MM.1S (cell line): ENCODE measurements at regions not wholly inside any gene's neighbourhood (a gene's known extent, or its start where the extent isn't known, plus 50 kb on each side); places are given as distances from the start of the nearest gene placed in this dataset.

ENCODE experiments used
- DNase-seq: peaks from one replicate; pipeline ENCODE4 v3.0.0-alpha.2; 2015
- H2AFZ ChIP-seq: fragments of 300-600 bp; sonication (generic); 2 replicates; pipeline ENCODE4 v1.6.0; 2016; ENCODE audit warnings: antibody characterized with exemption, low read length
- H3F3A ChIP-seq: fragments of 300-600 bp; sonication (generic); 2 replicates; pipeline ENCODE4 v1.6.1; 2016; ENCODE audit warnings: mild to moderate bottlenecking, antibody characterized with exemption, low read length, moderate library complexity, mixed read lengths; ENCODE audit not compliant: insufficient read depth
- H3K27ac ChIP-seq: fragments of 300-600 bp; sonication (generic); 2 replicates; pipeline ENCODE4 v1.5.1; 2016; ENCODE audit warnings: mild to moderate bottlenecking, low read length
- H3K27me3 ChIP-seq: fragments of 300-600 bp; sonication (generic); replicated peaks from 2 replicates; pipeline ENCODE4 v1.6.0; 2016; ENCODE audit warnings: low read length; ENCODE audit not compliant: insufficient read depth
- H3K36me3 ChIP-seq: fragments of 300-600 bp; sonication (generic); replicated peaks from 2 replicates; pipeline ENCODE4 v1.6.1; 2016; ENCODE audit warnings: mild to moderate bottlenecking, low read length, mixed read lengths; ENCODE audit not compliant: insufficient read depth
- H3K4me1 ChIP-seq: fragments of 300-600 bp; sonication (generic); 2 replicates; pipeline ENCODE4 v1.6.1; 2016; ENCODE audit warnings: low read length, mixed read lengths
- H3K4me2 ChIP-seq: fragments of 300-600 bp; sonication (generic); 2 replicates; pipeline ENCODE4 v1.6.0; 2016; ENCODE audit warnings: low read depth, low read length
- H3K4me3 ChIP-seq: fragments of 300-600 bp; sonication (generic); 2 replicates; pipeline ENCODE4 v1.5.1; 2016; ENCODE audit warnings: low read length, mixed read lengths
- H3K79me2 ChIP-seq: fragments of 300-600 bp; sonication (generic); 2 replicates; pipeline ENCODE4 v1.6.1; 2016; ENCODE audit warnings: mixed run types, low read length, mixed read lengths
- H3K9ac ChIP-seq: fragments of 300-600 bp; sonication (generic); 2 replicates; pipeline ENCODE4 v1.6.1; 2016; ENCODE audit warnings: low read length, mixed read lengths
- H3K9me2 ChIP-seq: fragments of 300-600 bp; sonication (generic); replicated peaks from 2 replicates; pipeline ENCODE4 v1.6.1; 2016; ENCODE audit warnings: mild to moderate bottlenecking, low read length, mixed read lengths; ENCODE audit not compliant: insufficient read depth
- H3K9me3 ChIP-seq: fragments of 300-600 bp; sonication (generic); replicated peaks from 2 replicates; pipeline ENCODE4 v1.6.1; 2016; ENCODE audit warnings: mild to moderate bottlenecking, low read length, mixed read lengths; ENCODE audit not compliant: insufficient read depth
- H4K20me1 ChIP-seq: fragments of 300-600 bp; sonication (generic); 2 replicates; pipeline ENCODE4 v1.6.1; 2016; ENCODE audit warnings: mild to moderate bottlenecking, low read length, moderate library complexity, mixed read lengths; ENCODE audit not compliant: insufficient read depth
- CTCF ChIP-seq: fragments of 300-600 bp; sonication (generic); IDR thresholded peaks from 2 replicates; pipeline ENCODE4 v1.5.1; 2016; ENCODE audit warnings: antibody characterized with exemption, low read length, mixed read lengths
- EZH2 ChIP-seq: fragments of 300-600 bp; sonication (generic); optimal IDR thresholded peaks from 2 replicates; pipeline ENCODE3; 2017; ENCODE audit warnings: low read depth, mild to moderate bottlenecking, antibody characterized with exemption, low read length, mixed read lengths
- EZH2phosphoT487 ChIP-seq: fragments of 300-600 bp; sonication (generic); IDR thresholded peaks from 2 replicates; pipeline ENCODE4 v1.6.1; 2018; ENCODE audit warnings: antibody characterized with exemption, low read length

GRCh38 chr2:196258407-196258806 is 87.0 kb upstream of the STK17B start:
- Histone ChIP-seq H3K4me2 (no peak overlapping the region), H3K4me1 (peaks cover 20% of the 10 kb centered on the region), H4K20me1 (no peaks in the 10 kb centered on the region), H3K4me3 (no peak overlapping the region), H3F3A (peaks cover 17% of the 10 kb centered on the region), H3K9me2 (no peaks in the 10 kb centered on the region), H3K27me3 (no peaks in the 10 kb centered on the region), H3K27ac (no peak overlapping the region), H3K9ac (no peak overlapping the region), H3K79me2 (no peaks in the 10 kb centered on the region), H3K36me3 (no peaks in the 10 kb centered on the region), H3K9me3 (no peaks in the 10 kb centered on the region), H2AFZ (no peak overlapping the region)
- no peak for TF ChIP-seq CTCF
- DNase-seq = no peak

DNA sequence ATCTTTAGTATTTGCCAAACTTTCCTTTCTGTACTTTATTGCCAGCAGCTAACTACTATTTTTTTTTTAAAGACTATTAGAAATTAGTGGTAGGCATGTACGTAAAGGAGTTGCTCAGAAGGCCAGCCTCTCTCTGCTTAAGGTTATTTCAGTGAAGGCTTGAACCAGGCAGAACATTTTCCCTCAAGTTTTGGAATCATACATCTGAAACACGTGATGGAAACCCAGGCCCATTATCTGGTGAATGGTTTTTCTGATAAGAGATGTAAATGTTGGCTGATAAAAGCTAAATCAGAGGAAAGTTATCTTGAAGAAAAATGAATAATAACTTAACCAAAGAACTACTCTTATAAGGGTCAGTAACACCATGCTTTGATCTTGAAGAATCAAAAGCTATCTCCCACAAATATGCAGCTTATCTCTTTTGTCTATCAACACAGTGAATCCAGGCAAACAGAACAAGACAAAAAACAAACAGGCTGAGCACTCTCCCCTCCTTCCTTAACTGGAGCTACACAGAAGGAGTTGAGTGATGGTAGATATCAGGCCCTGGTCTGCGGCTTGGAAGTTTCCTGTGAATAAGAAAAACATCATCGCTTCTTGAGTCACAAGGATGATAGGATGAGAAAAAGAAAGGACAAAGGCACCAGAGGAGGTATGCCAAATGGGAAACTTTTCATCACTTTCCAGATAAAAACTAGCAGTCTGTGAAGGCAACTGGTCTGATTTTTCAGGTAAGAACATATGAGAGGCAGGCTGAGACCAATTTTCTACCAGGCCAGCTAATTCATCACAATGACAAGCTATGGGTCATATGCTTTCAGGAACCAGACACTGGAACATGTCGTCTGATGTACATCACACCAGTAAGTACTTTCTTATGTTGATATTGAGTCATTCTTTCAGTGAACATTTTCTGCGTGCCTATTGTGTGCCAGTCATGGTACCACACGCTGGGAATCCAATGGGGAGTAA is 88.4 kb upstream of the STK17B start:
- TF ChIP-seq CTCF = no peak
- no peak for TF ChIP-seq EZH2phosphoT487
- no peak for TF ChIP-seq EZH2
- Histone ChIP-seq H3F3A (peaks cover 29% of the 10 kb centered on the region), H3K4me2 (no peak overlapping the region), H3K27me3 (no peaks in the 10 kb centered on the region), H3K4me1 (peaks cover 34% of the 10 kb centered on the region), H3K27ac (no peak overlapping the region), H3K79me2 (no peaks in the 10 kb centered on the region), H4K20me1 (no peaks in the 10 kb centered on the region), H3K36me3 (no peaks in the 10 kb centered on the region), H3K9me3 (no peaks in the 10 kb centered on the region), H3K9me2 (no peaks in the 10 kb centered on the region), H3K9ac (no peak overlapping the region), H2AFZ (no peak overlapping the region), H3K4me3 (no peak overlapping the region)
- no peak for DNase-seq

DNA sequence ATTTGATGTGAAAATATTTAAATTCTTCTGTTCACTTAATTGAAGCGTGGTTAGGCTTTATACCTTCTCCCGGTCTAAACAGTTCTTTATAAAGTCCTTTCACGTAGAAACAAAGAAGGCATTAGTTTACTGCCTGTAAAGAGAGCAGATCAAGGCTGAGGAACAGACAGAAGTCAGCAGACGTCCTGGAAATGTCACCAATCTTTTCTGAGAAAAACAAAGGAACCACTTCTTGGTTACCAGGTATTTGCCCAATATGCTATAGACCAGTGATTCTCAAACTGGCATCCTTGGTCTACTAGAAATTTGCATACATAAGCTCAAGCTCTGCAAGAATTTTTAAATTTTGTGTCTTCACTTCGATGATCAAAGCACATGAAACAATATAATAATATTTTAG is 89.2 kb upstream of the STK17B start:
- H2AFZ ChIP-seq = no peak overlapping the region
- no peak overlapping the region for H3K4me2 ChIP-seq
- H3K9me2 ChIP-seq = no peaks in the 10 kb centered on the region
- H4K20me1 ChIP-seq = no peaks in the 10 kb centered on the region
- no peak overlapping the region for H3K9ac ChIP-seq
- TF ChIP-seq EZH2phosphoT487 = no peak
- no peak for TF ChIP-seq CTCF
- no peak for TF ChIP-seq EZH2
- no peaks in the 10 kb centered on the region for H3K79me2 ChIP-seq
- H3K9me3 ChIP-seq = no peaks in the 10 kb centered on the region
- DNase-seq = no peak
- H3K4me3 ChIP-seq = no peak overlapping the region
- H3K27ac ChIP-seq = no peak overlapping the region
- H3F3A ChIP-seq = peaks cover 29% of the 10 kb centered on the region
- no peaks in the 10 kb centered on the region for H3K36me3 ChIP-seq
- peaks cover 35% of the 10 kb centered on the region for H3K4me1 ChIP-seq
- H3K27me3 ChIP-seq = no peaks in the 10 kb centered on the region
